ENCODE measurements at regions not wholly inside any gene's neighbourhood (a gene's known extent, or its start where the extent isn't known, plus 50 kb on each side); places are given as distances from the start of the nearest gene placed in this dataset.

- Histone ChIP-seq H4K91ac (ENCODE audit: insufficient read length, low read depth, low read length) (no peak overlapping the region), H3T11ph (ENCODE audit: low read length) (no peak overlapping the region), H3K79me2 (ENCODE audit: insufficient read depth, low read length) (no peaks in the 10 kb centered on the region), H3K23me2 (ENCODE audit: insufficient read length, low read depth, low read length, poor library complexity, severe bottlenecking) (no peaks in the 10 kb centered on the region), H3K18ac (ENCODE audit: insufficient read length, low read depth, low read length) (no peak overlapping the region), H2BK5ac (ENCODE audit: insufficient read length, low read length) (no peak overlapping the region), H3K9ac (ENCODE audit: extremely low read depth, insufficient read length, low read length) (no peak overlapping the region), H3K27ac (ENCODE audit: insufficient read length, low read depth, low read length) (no peak overlapping the region), H2BK120ac (ENCODE audit: low read depth, low read length, poor library complexity, severe bottlenecking) (no peak overlapping the region), H4K5ac (ENCODE audit: insufficient read length, low read depth, low read length) (no peak overlapping the region), H2BK15ac (ENCODE audit: low read depth, low read length) (no peak overlapping the region), H3K4me2 (ENCODE audit: insufficient read depth, insufficient read length, low read length) (no peak overlapping the region), H3K56ac (ENCODE audit: insufficient read length, low read depth, low read length) (no peak overlapping the region), H4K20me1 (ENCODE audit: control insufficient read depth, insufficient read depth, insufficient read length) (no peaks in the 10 kb centered on the region), H3K4me1 (ENCODE audit: insufficient read depth, low read length) (no peaks in the 10 kb centered on the region), H3K14ac (ENCODE audit: insufficient read depth, low read length) (no peak overlapping the region), H3K79me1 (ENCODE audit: insufficient read depth, low read depth, low read length, poor library complexity, severe bottlenecking) (no peaks in the 10 kb centered on the region), H3K27me3 (ENCODE audit: insufficient read depth, low read length) (no peaks in the 10 kb centered on the region), H3K9me3 (ENCODE audit: control insufficient read depth, low read depth, low read length) (no peaks in the 10 kb centered on the region), H4K8ac (replicated peaks; ENCODE audit: insufficient read length, low read depth, low read length) (no peak overlapping the region), H2AFZ (ENCODE audit: low read length) (no peak overlapping the region), H3K4ac (ENCODE audit: low read depth, low read length) (no peak overlapping the region), H3K23ac (ENCODE audit: insufficient read length, low read depth, low read length) (no peak overlapping the region), H2BK20ac (ENCODE audit: low read depth, low read length, poor library complexity, severe bottlenecking) (no peak overlapping the region), H2AK5ac (ENCODE audit: insufficient read length, low read length) (no peak overlapping the region), H2BK12ac (ENCODE audit: insufficient read length, low read depth, low read length) (no peak overlapping the region)
- WGBS (ENCODE audit: extremely low coverage, insufficient read length, low lambda C conversion rate) = no CpG with 5 or more reads among the region's 4 CpGs
- Mint-ChIP-seq H3K27ac (no peak overlapping the region), H3K9me3 (no peaks in the 10 kb centered on the region), H3K36me3 (ENCODE audit: insufficient read depth in 1 of 3, low read depth in 3 of 3) (no peaks in the 10 kb centered on the region), H3K4me3 (no peak overlapping the region), H3K27me3 (ENCODE audit: low read depth) (peaks cover 3% of the 10 kb centered on the region), H3K4me1 (peaks cover 0 to 6% of the 10 kb centered on the region in 2 experiments; a peak in 3 of 4 replicates)
- DNase-seq = no peak
- TF ChIP-seq CTCF (conservative IDR thresholded peaks at IDR 0.05) = no peak
Measured at GRCh38 chr2:19797243-19797810, 104.5 kb downstream of the TTC32 start.

Measured in H9 (cell line).